OCI-LY1 (cell line): ENCODE measurements at regions not wholly inside any gene's neighbourhood (a gene's known extent, or its start where the extent isn't known, plus 50 kb on each side); places are given as distances from the start of the nearest gene placed in this dataset.
"Not testable (repeated sequence)": the region's sequence is repeated elsewhere in the genome, so short reads cannot be mapped to it uniquely, and the experiment has no call there.

ENCODE experiments used
- EZH2 ChIP-seq: fragments of 200-600 bp; sonication (generic), shearing (Covaris generic); IDR thresholded peaks from 2 replicates; pipeline ENCODE4 v1.8.0; 2017; ENCODE audit warnings: borderline replicate concordance, mixed run types, mild to moderate bottlenecking, antibody characterized with exemption, low read length, moderate library complexity, mixed read lengths
- TF ChIP-seq, protein P1 (sequence below): fragments of 200-600 bp; sonication (generic), shearing (Covaris generic); IDR thresholded peaks from 2 replicates; pipeline ENCODE4 v1.5.1; 2017; ENCODE audit warnings: mild to moderate bottlenecking, antibody characterized with exemption, low read length, moderate library complexity, mixed read lengths

DNA sequence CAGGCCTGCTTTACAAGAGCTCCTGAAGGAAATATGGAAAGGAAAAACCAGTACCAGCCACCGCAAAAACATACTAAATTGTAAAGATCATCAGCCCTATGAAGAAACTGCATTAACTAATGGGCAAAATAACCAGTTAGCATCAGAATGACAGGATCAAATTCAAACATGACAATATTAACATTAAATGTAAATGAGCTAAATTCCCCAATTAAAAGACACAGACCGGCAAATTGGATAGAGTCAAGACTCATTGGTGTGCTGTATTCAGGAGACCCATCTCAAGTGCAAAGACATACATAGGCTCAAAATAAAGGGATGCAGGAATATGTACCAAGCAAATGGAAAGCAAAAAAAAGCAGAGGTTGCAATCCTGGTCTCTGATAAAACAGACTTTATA lies 408.7 kb upstream of the RAB6C start:
- TF ChIP-seq, protein P1, sequence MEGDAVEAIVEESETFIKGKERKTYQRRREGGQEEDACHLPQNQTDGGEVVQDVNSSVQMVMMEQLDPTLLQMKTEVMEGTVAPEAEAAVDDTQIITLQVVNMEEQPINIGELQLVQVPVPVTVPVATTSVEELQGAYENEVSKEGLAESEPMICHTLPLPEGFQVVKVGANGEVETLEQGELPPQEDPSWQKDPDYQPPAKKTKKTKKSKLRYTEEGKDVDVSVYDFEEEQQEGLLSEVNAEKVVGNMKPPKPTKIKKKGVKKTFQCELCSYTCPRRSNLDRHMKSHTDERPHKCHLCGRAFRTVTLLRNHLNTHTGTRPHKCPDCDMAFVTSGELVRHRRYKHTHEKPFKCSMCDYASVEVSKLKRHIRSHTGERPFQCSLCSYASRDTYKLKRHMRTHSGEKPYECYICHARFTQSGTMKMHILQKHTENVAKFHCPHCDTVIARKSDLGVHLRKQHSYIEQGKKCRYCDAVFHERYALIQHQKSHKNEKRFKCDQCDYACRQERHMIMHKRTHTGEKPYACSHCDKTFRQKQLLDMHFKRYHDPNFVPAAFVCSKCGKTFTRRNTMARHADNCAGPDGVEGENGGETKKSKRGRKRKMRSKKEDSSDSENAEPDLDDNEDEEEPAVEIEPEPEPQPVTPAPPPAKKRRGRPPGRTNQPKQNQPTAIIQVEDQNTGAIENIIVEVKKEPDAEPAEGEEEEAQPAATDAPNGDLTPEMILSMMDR: not testable (repeated sequence)
- not testable (repeated sequence) for TF ChIP-seq EZH2
